ENCODE measurements at regions not wholly inside any gene's neighbourhood (a gene's known extent, or its start where the extent isn't known, plus 50 kb on each side); places are given as distances from the start of the nearest gene placed in this dataset.

DNA sequence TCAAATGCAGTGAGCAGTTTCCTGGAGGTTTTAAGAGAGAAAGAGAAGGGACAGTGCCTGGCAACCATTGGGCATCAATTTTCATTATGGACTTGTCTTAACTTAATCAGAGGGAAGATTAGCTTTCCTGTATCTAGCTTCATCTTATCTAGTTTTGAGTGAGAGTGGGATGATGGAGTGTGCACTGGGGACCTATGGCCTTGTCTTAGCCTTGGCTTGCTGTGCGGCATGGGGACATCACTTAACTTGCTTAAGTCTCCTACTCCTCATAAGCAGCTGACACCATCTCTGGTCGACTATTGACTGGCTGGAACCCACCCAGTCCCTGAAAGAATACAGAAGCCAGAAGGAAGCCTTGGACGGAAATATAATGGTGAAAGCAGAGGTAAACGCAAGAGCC lies 344.0 kb downstream of the SOX11 start:
- no peaks in the 10 kb centered on the region for H3K9me3 ChIP-seq
- intact Hi-C loops (cut with DNase I): no loop called here
- WGBS, 2 donors: 65 to 77% methylated on average over 4 of the region's 4 CpGs
- no peaks in the 10 kb centered on the region for H3K36me3 ChIP-seq
- no peak overlapping the region for H3K4me3 ChIP-seq
- FAIRE-seq (no peak), DNase-seq (no peak), ATAC-seq (no peak)
- no peak for TF ChIP-seq CTCF (IDR thresholded peaks at IDR 0.05)
- peaks cover 0 to 4% (median 0%) of the 10 kb centered on the region in 4 donors for H3K27me3 ChIP-seq
- no peak overlapping the region for H3K27ac ChIP-seq
- no peaks in the 10 kb centered on the region for H3K4me1 ChIP-seq

GRCh38 chr2:6043238-6043637 lies 351.1 kb downstream of the SOX11 start:
- intact Hi-C loops (cut with DNase I): no loop called here
- ATAC-seq: no peak

GRCh38 chr2:6052649-6053048 lies 360.5 kb downstream of the SOX11 start:
- no peak for FAIRE-seq
- no peak for ATAC-seq
- Histone ChIP-seq H3K9me3 (no peaks in the 10 kb centered on the region), H3K27ac (no peak overlapping the region), H3K36me3 (no peaks in the 10 kb centered on the region), H3K27me3 (peaks cover 0 to 2% (median 0%) of the 10 kb centered on the region in 4 donors), H3K4me1 (no peaks in the 10 kb centered on the region), H3K4me3 (no peak overlapping the region)
- DNase-seq: no peak
- WGBS, 2 donors: 70 to 76% methylated on average over 8 of the region's 8 CpGs
- intact Hi-C loops (cut with DNase I): no loop called here
- TF ChIP-seq CTCF (IDR thresholded peaks at IDR 0.05): no peak

More at GRCh38 chr2:6043238-6043637, 351.1 kb downstream of the SOX11 start:
- no peaks in the 10 kb centered on the region for H3K36me3 ChIP-seq
- no peak overlapping the region for H3K27ac ChIP-seq
- no peak overlapping the region for H3K4me3 ChIP-seq
- DNase-seq (no peak), FAIRE-seq (no peak)
- 71 to 88% methylated on average over 9 of the region's 9 CpGs for WGBS, 2 donors
- H3K9me3 ChIP-seq: no peaks in the 10 kb centered on the region
- no peaks in the 10 kb centered on the region for H3K4me1 ChIP-seq
- TF ChIP-seq CTCF (IDR thresholded peaks at IDR 0.05): no peak
- no peaks in the 10 kb centered on the region for H3K27me3 ChIP-seq

- H3K9me3 ChIP-seq: no peaks in the 10 kb centered on the region
- FAIRE-seq: no peak
These were observed 361.6 kb downstream of the SOX11 start for GRCh38 chr2:6053743-6054142.

More at GRCh38 chr2:6053743-6054142, 361.6 kb downstream of the SOX11 start:
- Histone ChIP-seq H3K36me3 (no peaks in the 10 kb centered on the region), H3K27ac (no peak overlapping the region), H3K4me3 (no peak overlapping the region), H3K4me1 (no peaks in the 10 kb centered on the region), H3K27me3 (peaks cover 0 to 4% (median 0%) of the 10 kb centered on the region in 4 donors)
- TF ChIP-seq CTCF (IDR thresholded peaks at IDR 0.05): no peak
- intact Hi-C loops (cut with DNase I): no loop called here
- ATAC-seq (no peak), DNase-seq (no peak)
- 47 to 49% methylated on average over 5 of the region's 5 CpGs for WGBS, 2 donors

Measured in pancreas (tissue), 10 donors.